Upper lobe of left lung (tissue), 4 donors: ENCODE measurements at regions not wholly inside any gene's neighbourhood (a gene's known extent, or its start where the extent isn't known, plus 50 kb on each side); places are given as distances from the start of the nearest gene placed in this dataset.

Source experiments
- EP300 ChIP-seq, 4 donors: sonication (generic); formaldehyde crosslinking; IDR thresholded peaks; one replicate each; pipeline ENCODE4 v1.5.1; 2017; ENCODE audit warnings: antibody characterized with exemption in 4 of 4, control low read depth in 2 of 4
- POLR2A ChIP-seq, 4 donors: fragments of 450-650 bp; IDR thresholded peaks; one replicate each; pipeline ENCODE4 v1.5.1; 2016 to 2017; ENCODE audit warnings: antibody characterized with exemption in 4 of 4, mild to moderate bottlenecking in 2 of 4
- POLR2AphosphoS5 ChIP-seq, 2 donors: sonication (generic); formaldehyde crosslinking; IDR thresholded peaks; one replicate each; pipeline ENCODE4 v1.5.1; 2017; ENCODE audit warnings: antibody characterized with exemption in 2 of 2
- TF ChIP-seq, protein P1 (sequence below), 6 experiments: fragments of 450-650 bp in 4 of 6; fragments of 200-600 bp in 2 of 6; sonication (generic) in 2 of 6; IDR thresholded peaks; one replicate each; pipeline ENCODE4 v1.5.1; 2016 to 2019; ENCODE audit warnings: antibody characterized with exemption in 6 of 6

DNA sequence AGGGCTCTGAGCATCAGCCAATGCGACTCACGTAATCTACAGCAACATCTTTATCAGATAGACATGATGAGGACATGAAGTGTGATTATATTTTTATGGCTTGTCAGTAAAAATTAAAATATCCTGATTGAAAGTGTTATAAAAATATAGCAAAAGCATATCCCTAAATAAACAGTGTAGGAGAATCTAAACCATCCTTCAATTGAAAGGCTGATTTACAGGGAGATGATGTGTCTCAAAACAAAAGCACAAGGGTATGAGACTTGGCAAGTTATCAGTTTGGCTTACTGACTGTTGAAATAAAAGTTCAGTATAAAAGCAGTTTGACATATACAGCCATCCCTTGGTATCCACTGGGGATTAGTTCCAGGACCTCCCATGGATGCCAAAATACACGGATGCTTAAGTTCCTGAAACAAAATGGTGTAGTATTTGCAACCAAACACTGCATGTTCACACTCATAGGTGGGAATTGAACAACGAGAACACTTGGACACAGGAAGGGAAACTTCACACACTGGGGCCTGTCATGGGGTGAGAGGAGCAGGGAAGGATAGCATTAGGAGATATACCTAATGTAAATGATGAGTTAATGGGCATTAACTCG is 149.9 kb upstream of the MAP1B start:
- TF ChIP-seq POLR2AphosphoS5 (IDR thresholded peaks at IDR 0.05) (no peak), POLR2A (IDR thresholded peaks at IDR 0.05) (no peak), EP300 (IDR thresholded peaks at IDR 0.05) (no peak)
- TF ChIP-seq, protein P1, sequence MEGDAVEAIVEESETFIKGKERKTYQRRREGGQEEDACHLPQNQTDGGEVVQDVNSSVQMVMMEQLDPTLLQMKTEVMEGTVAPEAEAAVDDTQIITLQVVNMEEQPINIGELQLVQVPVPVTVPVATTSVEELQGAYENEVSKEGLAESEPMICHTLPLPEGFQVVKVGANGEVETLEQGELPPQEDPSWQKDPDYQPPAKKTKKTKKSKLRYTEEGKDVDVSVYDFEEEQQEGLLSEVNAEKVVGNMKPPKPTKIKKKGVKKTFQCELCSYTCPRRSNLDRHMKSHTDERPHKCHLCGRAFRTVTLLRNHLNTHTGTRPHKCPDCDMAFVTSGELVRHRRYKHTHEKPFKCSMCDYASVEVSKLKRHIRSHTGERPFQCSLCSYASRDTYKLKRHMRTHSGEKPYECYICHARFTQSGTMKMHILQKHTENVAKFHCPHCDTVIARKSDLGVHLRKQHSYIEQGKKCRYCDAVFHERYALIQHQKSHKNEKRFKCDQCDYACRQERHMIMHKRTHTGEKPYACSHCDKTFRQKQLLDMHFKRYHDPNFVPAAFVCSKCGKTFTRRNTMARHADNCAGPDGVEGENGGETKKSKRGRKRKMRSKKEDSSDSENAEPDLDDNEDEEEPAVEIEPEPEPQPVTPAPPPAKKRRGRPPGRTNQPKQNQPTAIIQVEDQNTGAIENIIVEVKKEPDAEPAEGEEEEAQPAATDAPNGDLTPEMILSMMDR (IDR thresholded peaks at IDR 0.05) = no peak
